ENCODE measurements at regions not wholly inside any gene's neighbourhood (a gene's known extent, or its start where the extent isn't known, plus 50 kb on each side); places are given as distances from the start of the nearest gene placed in this dataset.
"Not testable (repeated sequence)": the region's sequence is repeated elsewhere in the genome, so short reads cannot be mapped to it uniquely, and the experiment has no call there.

GRCh38 chr3:163768048-163768447, 1310.2 kb downstream of the SI start:
- no peak for DNase-seq

GRCh38 chr3:163766112-163766511, 1312.2 kb downstream of the SI start:
- no peak for DNase-seq

GRCh38 chr3:163753033-163753432, 1325.3 kb downstream of the SI start:
- DNase-seq: no peak

DNA sequence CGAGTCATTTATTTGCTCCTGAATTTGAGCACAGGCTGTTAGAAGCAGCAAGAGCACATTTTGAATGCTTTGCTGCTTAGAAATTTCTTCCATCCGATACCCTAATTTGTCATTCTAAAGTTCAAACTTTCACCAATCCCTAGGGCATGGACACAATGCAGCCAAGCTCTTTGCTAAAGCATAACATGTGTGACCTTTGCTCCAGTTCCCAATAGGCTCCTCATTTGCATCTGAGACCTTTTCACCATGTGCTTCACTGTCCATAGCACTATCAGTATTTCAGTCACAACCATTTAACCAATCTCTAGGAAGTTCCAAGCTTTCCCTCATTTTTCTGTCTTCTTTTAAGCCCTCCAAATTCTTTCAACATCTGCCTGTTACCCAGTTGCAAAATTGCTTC, 1333.1 kb downstream of the SI start:
- no peak for DNase-seq

DNA sequence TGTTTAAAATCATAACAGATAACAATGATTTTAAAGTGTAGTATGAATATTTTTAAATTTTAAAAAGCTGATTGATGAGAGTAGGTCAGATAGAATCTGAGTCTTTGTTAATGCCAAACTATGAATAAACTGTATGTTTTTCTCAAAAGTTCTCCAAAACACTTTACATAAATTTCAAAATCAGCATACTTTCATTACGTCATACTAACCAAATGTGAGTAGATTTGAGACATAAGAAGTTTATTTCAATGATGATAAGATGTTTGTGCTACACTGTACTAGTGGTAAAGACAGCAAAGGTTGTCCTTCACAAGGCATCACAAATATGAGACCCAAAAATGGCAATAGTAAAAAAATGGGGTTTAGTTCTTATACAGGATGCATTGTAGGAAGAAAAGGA, 1342.9 kb downstream of the SI start:
- no peak for DNase-seq

- DNase-seq: no peak
Observed at GRCh38 chr3:163730684-163731083, 1347.6 kb downstream of the SI start.

DNA sequence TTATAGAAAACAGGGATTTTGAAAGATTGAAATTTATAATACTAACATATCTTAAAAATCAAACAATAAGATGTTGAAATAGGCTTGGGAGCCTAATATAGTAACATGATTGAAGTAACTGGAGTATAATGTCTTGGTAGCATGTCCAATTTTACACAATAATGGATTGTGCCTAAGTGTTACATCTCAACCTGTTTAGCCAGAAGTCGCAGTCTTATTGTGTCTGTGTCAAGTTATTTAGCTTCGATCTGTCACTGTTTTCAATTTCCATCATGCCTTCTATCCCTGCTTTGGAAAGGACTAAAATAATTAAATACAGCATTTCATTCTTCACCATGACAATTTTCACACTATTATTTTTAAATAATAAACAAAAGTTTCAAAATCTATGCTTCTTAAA, 1352.2 kb downstream of the SI start:
- DNase-seq: no peak

- no peak for DNase-seq
Observed at GRCh38 chr3:163722405-163722804, 1355.9 kb downstream of the SI start.

DNA sequence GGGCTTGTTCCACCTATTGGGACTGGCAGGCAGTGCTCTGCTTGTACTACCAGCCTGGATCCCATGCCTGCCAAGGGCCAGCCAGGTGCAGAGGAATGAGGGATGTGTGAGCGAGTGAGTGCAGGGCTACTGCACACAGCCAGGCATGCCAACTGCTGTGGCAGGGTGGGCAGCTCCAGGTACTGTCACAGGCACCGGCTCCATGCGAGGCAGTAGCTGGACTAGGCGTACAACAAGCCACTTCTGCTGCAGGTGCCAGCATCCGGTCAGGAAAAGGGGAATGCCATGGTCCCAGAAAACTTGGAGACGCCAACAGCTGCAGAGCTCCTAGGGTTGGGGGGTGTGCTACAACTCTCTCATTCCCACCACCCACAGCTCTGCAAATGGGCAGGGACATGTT, 1356.7 kb downstream of the SI start:
- DNase-seq: no peak

DNA sequence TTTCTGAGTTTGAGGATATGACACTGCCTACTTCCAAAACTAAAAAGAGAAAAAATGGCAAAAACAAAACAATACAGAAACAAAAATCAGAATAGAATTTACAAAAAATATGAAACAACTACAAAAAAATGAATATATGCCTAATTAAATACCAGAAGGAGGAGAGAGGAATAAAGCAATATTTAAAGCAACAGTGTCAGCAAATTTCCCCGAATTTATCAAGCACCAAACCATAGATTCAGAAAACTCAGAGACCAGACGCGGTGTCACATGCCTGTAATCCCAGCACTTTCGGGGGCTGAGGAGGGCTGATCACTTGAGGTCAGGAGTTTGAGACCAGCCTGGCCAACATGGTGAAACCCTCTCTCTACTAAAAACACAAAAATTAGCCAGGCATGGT, 1360.9 kb downstream of the SI start:
- DNase-seq: no peak

GRCh38 chr3:163708428-163708827, 1369.9 kb downstream of the SI start:
- DNase-seq: no peak

DNA sequence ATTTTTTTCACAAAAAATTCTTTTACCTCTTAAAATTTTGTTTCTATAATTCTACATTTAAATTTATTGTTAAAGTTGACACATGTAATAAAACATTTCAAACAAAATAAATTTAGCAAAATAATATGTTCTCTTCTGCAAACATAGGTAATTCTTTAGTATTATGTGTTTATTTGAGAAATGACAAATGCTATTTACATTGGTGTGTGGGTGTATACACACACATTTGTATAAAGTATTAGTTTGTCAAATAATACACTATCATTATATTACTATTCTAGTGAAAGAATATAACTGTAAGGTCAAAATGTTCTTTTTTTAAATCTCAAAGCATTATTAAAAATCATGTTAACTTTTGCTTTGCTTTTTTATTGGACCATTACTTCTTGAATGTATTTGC, 1370.6 kb downstream of the SI start:
- DNase-seq: no peak

DNA sequence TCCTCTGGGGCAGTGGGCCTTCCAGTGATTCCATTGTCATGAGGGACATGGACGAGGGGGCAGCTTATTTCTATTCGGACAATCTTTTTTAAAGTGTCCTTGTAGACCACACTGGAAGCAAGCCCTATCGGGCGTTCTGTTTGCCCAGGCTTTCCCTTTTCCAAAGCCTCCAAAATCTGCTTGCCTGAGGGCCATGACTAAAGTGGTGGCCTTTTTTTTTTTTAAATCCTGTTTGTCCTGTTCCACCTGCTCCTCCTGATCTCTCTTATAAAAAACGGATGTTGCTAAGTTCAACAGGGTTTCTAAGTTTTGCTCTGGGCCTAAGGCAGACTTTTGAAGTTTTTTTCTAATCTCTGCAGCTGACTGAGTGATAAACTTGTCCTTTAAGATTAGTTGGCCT, 1380.1 kb downstream of the SI start:
- DNase-seq: not testable (repeated sequence)

GRCh38 chr3:163692494-163692893, 1385.8 kb downstream of the SI start:
- no peak for DNase-seq

DNA sequence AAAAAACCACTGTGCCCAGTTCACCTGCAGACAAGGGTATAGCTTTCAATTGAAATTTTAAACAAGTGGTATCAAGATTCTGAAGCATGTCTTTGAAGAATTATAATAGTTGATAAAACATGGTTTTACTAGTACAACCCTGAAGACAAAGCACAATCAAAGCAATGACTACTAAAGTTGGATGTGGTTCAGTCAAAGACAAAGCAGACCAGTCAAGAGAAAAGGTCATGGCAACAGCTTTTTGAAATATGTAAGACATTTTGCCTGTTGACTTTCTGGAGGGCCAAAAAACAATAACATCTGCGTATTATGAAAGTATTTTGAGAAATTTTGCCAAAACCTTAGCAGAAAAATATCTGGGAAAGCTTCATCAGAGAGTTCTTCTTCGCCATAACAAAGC, 1393.6 kb downstream of the SI start:
- DNase-seq: no peak

DNA sequence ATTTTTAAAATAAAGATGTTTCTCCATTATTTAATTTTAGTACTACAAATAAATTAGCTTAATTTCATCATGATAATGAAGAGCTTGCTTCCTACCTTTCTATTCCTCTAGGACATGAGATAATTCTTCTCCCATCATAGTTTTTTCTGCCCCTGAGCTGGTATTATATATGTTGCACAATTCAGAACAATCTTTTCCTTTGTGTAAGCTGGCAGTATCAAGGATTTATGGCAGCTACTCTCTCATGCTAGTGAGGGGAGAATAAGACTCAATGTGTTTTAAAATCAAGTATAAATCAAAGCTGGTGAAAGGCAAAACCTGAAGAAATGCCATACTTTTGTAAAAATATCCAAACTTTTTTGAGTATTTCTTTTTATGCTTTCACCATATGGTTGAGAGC, 1405.3 kb downstream of the SI start:
- no peak for DNase-seq

- no peak for DNase-seq
Observed at GRCh38 chr3:163671201-163671600, 1407.1 kb downstream of the SI start.

GRCh38 chr3:163664466-163664865, 1413.8 kb downstream of the SI start:
- DNase-seq: no peak

GRCh38 chr3:163657088-163657487, 1421.2 kb downstream of the SI start:
- no peak for DNase-seq

GRCh38 chr3:163655021-163655420, 1423.3 kb downstream of the SI start:
- no peak for DNase-seq

DNA sequence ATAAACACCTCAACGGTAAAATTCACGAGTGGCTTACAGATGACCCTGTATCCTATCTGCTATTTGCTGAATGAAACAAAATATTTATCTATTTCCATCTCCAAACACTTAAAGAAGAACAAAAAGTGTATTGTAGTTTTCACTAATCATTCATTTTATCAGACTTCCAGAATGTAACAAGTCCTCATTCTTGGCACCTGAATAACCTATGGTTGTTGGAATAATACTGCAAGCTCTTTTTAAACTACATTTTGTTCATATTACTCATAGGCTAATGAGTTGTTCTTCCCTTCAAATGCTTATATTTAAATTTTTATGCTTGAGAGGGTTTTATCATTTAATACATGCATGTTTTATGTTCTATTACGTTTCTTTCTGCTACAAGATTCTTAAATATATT, 1434.1 kb downstream of the SI start:
- DNase-seq: no peak

DNA sequence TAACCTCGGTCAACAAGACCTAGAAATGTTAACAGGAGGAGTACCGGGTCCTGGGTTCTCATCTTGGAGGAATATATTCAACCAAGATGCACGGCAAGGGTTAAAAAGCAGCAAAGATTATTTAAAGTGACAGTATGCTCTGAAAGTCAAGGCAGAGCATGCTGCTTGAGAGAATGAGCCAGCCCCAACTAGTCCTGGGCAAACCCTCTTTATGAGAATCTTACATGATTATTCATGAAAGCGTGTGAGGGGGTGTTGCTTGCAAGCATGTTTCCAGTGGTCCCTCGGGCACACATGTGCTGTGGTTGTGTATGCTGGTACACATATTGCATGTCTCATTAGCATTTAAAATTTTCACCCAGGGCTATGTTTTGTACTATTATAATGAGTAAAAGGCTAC, 1445.6 kb downstream of the SI start:
- DNase-seq: no peak

- DNase-seq: no peak
Observed at GRCh38 chr3:163626753-163627152, 1451.5 kb downstream of the SI start.

GRCh38 chr3:163622384-163622783, 1455.9 kb downstream of the SI start:
- no peak for DNase-seq

DNA sequence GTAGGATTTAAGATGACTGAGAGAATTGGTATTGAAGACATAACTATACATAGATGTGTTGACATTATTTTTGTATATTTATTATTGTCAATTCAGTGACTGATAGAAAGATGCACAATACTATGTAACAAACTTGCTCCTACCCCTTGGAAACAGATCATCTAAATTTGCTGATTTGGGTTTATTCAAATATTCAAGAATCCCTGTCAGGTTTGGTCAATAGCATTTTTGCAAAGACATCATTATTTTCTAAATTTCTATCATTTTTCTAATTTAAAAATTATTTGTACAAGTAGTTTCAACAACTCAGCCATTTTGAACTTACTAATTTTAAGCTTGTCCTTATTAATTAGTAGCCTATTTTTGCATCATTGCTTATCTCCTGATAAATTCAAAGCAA, 1463.4 kb downstream of the SI start:
- DNase-seq: no peak

DNA sequence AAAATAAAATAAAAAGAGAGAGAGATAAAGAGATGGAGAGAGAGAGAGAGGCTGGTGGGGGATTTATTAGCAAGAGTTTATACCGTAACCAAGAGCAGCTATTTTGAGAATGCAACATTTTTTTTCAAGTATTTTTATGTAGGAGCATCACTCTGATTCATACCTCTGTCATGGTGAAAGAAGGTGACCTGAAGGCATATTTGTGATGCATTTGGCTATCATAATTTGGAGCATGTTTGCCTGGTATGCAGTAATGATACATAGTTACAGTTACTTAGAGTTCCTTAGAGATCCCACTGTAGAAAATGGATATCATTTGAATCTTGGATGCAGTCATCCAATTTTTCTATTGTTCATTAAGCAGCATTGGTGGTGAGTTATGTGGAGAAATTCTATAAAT, 1472.4 kb downstream of the SI start:
- DNase-seq: no peak
